Right hindlimb (tissue), 1 donor: ENCODE measurements at regions not wholly inside any gene's neighbourhood (a gene's known extent, or its start where the extent isn't known, plus 50 kb on each side); places are given as distances from the start of the nearest gene placed in this dataset.
"Not testable (repeated sequence)": the region's sequence is repeated elsewhere in the genome, so short reads cannot be mapped to it uniquely, and the experiment has no call there.

Experiments used
- DNase-seq: peaks from one replicate; pipeline ENCODE4 v3.0.0-alpha.2; 2018

DNA sequence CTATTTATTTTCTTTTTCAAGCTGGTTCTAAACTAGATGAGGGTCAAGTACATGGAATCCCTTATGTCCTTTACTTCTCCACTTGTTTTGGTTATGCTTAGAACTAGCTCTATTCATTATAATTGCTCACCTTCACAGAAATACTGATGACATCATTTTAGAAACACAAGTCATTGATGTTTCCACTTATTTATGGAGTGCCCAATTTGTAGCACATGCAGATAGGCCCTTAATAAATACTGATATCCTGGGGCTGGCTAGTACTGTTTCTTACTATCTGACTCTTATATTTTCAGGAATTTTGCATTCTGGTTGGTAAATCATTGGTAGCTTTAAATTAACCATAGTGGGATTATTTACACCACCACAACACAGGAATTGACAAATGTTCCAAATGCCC, 112.2 kb downstream of the NAA11 start:
- no peak for DNase-seq

DNA sequence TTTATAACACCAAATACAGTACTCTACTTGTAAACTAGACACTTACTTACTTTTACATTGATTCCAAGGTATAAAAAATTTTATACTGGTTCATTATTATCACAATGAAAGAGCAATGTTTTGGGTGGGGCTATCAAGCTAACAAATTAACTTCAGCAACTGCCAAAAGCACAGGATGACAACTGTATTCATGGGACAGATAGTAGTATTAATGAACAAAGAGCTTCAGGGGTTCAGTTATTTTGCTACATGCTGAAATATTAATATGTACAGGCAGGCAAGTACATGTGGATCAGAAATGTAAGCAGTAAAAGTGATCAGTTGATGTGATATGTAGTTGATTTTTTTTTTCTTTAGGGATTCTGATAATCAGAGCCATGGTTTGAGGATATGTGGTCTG, 112.9 kb downstream of the NAA11 start:
- no peak for DNase-seq

DNA sequence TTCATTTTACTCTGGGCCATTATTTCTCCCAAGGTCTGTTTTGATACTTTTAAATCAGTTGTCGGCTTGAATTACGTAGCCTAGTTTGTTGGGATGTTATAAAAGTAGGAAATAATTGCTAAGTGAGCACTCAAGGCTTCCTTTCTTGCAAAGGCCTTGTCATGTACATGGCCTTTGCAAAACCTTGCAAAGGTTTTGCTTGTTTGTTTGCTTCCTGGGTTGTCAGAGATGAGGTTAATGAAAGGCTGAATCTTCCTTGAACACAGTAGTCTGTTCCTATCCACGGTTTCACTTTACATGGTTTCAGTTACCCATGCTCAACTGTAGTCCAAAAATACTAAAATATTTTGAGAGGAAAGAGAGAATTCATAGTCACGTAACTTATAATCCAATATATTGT, 113.5 kb downstream of the NAA11 start:
- no peak for DNase-seq

DNA sequence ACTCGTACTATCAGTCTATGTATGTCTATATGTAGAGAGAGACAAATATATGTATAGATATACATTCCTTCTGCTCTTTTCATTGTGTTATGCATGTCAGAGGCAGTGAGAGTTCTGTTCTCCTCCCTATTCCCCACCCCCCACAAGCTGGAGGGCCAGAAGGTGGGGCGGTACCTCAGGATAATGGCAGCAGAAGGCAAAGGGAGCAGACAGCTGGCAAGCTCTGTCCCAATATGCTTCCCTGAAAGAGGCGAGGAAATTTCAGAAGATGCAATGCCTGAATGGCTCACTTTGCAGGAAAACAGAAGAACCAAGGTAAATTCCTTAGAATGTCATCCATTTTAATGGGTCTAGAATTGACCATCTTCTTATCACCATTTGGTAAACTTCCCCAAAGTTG, 114.4 kb downstream of the NAA11 start:
- DNase-seq: no peak

DNA sequence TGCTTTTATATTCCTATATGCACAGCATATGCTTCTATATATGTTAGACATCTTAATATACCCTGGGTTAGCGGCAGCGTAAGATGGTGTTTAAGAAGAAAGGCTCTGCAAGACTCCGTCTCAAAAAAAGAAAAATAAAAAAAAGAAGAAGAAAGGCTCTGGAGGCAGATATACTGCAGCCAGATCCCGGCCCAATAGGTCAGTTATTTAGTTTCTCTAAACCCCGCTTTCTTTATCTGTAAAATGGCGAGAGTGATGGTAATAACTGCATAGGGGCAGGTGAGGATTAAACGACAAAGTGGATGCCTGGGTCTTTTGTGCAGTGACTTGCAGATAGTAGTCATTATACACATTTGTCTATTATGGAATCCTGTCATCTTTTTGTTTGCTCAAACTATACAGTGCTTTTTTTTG, 115.2 kb downstream of the NAA11 start:
- no peak for DNase-seq

DNA sequence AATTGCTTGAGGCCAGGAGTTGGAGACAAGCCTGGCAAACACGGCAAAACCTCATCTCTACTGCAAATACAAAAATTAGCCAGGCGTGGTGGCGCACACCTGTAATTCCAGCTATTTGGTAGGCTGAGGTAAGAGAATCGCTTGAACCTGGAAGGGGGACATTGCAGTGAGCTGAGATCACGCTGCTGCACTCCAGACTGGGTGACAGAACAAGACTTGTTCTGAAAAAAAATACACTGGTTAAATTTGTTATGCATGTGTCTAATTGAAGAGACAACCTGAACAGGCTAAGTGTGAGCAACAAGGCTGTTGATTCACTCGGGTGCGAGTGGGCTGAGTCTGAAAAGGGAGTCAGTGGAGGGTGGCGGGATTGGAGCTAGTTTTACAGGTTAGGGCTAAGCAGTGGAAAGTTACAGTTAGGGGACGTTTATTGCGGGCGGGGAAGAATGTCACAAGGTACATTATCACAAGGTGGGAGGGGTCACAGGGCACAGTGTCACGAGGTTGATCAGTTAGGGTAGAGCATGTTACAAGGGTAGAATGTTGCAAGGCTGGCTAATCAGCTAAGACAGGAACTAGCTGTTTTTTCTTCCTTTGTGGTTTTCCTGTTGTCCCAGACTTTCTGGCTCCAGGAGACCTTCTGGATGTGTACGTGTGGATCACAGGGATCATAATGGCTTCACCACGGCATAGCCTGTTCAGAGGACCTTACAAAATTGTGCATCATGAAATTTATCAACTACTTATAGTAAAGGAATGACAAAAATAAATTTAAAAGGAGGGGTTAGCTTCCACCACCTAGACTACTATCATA, 115.8 kb downstream of the NAA11 start:
- no peak for DNase-seq

DNA sequence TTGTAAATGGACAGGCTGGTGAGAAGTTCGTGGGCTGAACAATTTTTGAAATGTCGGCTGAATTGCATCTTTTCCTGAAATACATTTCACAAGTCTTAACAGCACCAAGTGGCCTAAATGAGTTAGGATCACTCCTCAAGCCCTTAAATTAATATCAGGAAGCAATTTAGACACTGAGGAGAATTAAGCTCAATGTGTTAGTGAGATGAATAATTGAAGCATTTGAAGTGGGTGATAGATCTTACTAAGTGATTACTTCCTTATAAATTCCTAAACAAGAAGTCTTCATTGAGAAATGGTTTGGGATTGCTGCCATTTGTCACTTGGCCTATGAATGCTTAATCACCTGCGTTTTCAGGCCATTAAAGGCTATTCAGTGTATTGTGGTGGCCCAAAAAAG, 116.8 kb downstream of the NAA11 start:
- no peak for DNase-seq

DNA sequence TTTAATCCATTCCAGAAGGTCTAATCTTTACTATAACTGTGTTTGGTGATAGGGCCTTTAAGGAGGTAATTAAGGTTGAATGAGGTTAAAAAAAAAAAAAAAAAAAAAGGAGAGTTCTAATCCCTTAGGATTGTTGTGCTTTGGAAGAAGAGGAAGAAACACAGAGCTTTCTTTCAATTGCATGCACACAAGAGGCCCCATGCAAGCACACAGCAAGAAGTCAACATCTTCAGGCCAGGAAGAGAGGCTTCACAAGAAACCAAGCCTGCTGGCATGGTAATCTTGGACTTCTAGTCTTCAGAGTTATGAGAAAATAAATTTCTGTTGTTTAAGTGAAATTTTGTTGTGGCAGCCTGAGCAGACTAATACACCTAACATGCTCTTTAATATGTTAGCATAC, 118.6 kb downstream of the NAA11 start:
- DNase-seq: no peak

DNA sequence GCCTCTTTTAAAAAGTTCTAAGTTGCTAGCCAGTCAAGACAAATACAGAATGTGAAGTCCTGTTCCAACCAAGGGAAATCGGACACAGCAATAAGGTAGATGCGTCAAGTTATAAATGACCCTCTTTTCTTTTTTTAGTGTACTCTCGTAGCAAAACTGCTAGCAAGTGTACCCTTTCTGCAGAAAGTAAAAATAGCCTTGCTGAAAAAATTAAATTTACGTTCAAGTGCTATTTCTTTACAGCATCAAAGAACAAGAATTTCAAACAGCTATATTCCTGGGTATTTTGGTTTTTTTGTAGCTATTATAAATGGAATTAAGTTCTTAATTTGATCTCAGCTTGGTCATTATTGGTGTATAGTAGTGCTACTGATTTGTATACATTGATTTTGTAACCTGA, 119.2 kb downstream of the NAA11 start:
- DNase-seq: no peak

DNA sequence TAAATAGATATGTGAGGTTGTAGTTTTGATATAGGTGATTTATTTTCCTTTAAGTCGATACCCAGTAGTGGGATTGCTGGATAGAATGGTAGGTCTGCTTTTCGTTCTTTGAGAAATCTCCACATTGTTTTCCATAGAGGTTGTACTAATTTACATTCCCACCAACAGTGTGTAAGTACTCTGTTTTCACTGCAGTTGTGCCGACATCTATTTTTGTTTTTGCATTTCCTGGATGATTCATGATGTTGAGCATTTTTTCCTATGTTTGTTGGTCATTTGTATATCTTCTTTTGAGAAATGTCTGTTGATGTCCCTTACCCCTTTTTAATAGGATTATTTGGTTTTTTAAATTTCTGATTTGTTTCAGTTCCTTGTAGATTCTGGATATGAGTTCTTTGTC, 120.7 kb downstream of the NAA11 start:
- DNase-seq: no peak

DNA sequence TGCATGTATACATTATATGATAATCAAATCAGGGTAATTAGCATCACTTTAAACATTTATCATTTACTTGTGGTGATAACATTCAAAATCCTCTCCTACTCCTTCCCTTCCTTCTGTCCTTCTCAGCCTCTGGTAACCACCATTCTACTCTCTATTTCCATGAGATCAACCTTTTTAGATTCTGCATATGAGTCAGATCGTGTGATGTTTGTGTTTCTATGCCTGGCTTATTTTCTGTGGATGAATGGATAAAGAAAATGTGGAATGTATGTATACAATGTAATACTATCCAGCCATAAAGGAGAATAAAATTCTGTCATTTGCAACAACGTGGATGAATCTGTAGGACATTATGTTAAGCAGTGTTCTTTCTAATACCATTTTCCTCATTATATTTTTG, 123.9 kb downstream of the NAA11 start:
- DNase-seq: no peak

DNA sequence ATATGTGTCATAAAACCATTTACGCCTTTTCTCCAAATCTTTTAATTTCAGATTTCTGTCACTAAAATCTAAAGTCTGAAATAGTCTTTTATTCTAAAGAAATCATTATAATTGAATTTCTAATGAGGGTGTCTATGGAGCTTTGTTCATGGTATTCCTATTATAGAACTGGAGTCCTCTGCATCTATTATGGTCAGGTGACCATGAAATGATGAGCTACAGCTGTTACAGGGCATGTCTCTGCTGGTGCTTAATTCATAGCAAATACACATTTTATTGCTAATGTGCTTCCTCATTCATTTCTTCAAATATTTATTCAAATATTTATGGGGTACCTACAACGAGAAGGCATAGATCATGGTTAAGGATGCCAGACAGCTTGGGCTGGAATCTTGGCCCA, 126.1 kb downstream of the NAA11 start:
- DNase-seq: no peak

DNA sequence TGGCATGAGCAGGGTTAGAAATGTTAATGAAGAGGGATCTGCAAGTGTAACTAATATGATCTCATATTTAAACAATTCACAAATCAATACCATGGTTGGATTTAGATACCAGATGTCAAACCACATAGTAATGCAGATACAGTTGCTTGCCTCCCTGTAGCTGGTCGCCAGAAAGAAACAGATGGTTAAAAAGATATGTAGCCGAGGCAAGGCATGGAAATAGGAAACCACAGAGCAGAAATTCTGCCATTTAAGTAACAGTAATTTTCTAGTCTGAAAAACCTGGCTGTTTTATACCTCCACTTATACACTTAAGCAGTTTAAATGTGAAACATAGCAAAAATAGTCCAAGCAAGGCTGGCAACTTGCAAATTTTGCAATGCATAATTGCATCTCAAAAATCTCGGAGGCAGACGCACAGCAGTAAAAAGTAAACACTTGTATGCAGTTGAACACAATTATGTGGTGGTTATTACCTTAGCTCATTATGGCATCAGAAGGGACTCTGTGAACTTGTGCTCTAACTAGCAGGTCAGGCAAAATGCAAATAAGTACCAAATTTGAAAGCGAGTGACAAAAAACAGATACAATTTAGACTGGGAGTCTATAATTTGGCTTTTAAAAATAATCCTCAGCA, 126.8 kb downstream of the NAA11 start:
- DNase-seq: no peak

DNA sequence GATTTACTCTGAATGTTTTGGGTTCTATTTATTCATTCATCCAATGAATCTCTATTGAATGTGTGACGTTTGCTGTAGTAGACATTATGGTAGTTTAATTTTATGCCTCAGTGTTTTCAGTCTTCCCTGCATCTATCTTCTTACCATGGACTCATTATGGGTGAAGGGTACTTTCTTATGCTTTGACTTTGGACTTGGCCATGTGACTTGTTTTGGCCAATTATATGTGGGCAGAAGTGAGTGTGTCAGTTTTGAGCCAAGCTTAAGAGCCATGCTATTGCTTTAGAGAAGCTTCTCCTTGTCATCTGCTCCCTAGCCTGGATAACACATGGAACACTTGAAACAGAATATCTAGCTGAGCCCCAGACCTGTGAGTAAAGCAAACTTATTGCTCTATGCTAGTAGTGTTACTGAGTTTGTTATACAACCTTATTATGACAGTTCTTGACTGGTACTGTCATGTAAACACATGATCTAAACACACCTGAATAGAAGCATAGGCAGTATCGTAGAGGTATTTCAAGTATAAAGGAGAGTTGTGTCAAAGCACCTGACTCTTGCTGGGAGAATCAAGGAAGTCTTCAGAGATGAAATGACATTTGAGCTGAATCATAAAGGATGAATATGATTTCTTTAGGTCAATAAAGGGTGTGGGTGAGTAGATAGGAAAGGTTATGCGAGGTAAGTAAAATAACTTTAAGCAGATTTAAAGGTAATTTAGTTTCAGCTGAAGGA, 128.4 kb downstream of the NAA11 start:
- DNase-seq: no peak

DNA sequence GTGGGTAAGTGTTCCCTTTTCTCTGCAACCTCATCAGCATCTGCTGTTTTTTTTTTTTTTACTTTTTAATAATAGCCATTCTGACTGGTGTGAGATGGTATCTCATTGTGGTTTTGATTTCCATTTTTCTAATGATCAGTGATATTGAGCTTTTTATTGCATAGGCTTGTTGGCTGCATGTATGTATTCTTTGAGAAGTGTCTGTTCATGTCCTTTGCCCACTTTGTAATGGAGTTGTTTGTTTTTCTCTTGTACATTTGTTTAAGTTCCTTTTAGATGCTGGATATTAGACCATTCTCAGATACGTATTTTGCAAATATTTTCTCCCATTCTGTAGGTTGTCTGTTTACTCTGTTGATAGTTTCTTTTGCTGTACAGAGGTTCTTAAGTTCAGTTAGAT, 134.6 kb downstream of the NAA11 start:
- DNase-seq: not testable (repeated sequence)

DNA sequence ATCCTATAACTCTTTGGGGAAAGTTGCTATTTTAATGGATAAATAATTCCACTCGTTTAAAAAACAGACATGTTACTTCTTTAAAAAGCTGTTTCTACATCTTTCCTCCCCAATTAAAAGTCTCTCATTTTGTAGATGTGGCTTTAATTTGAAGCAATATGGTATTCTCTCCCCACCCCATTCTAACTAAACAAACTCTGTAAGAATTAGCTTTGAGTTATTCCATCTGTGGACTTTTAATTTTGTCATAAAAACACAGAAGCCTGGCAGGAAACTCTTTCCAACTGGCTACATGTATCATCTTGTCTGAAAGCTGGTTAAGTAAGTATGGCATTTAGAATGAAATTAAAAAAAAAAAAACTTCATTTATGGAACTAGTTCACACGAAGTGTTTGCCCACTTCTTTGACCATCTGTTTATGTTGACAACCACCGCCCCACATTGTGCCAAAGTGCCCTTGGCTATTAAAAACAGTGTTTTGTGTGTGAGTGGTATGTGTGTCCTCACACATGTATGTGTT, 140.3 kb downstream of the NAA11 start:
- DNase-seq: no peak

DNA sequence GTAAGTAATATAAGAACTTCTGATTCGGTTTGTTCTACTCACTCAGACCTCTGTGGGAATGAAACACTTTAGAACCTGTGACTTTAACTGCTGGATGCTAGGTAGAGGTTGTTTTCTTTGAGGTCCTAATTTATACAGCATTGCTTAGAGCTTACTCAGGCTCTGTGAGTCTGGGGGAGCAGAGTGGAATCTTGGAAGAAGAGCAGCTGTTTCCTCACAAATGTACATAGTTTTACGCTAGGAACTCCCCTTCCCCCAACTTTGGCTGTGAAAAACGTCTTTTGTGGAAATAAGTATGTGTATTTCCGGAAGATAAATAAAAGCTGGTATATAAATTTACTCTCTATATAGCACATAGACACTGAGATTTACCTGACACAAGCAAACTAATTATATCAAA, 141.4 kb downstream of the NAA11 start:
- no peak for DNase-seq

DNA sequence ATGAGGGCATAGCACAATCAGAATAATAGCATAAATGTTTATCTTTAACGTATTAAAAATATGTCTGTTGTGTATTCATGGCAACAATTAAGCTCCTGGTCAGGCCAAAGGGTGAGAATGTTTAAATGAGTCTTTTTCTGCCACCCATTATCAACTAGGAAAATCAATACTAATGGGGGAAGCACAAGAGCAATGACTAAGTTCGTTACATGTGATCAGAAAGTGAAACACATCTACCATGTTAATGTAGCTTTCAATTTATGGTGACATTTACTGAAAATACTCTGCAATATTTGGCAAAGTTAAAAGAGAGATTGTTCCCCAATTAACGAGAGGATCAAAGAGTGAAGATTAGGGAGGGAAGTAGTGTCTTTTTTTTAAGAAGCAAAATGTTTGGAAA, 143.7 kb downstream of the NAA11 start:
- no peak for DNase-seq

DNA sequence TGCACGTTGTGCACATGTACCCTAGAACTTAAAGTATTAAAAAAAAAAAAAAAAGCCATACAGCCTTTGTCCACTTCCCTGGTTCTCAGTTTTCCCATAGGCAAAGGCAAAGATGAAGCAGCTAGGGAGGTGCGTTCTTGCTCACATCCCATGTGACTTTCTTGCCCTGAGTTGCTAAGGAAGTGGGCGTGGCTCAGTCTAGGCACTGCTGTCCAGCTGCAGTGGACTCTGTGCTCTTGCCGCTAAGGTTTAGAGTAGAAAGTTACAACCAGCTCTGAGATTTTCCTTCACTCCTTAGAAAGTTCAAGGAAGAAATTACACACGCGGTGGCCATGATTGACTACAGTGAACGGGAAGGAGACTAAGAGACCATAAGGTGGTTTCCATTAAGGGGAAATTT, 144.7 kb downstream of the NAA11 start:
- no peak for DNase-seq

DNA sequence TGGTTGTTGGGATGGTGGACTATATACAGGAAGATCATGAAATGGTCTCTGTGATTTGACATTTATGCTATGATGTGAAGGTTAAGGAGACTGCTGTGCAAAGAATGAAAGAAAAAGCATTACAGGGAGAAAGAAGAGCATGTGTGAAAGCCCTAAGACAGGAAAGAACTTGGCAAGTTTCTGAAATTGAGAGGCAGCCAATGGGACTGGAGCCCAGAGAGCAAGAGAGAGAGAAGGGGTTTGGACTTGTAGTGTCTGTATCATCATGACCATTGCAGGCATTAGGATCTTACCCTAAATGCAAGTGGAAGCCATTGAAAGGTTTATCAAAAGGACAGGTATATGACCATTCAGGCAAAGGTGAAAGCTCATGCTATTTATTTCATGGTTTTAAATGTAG, 147.1 kb downstream of the NAA11 start:
- peak; percentile 79 for DNase-seq

DNA sequence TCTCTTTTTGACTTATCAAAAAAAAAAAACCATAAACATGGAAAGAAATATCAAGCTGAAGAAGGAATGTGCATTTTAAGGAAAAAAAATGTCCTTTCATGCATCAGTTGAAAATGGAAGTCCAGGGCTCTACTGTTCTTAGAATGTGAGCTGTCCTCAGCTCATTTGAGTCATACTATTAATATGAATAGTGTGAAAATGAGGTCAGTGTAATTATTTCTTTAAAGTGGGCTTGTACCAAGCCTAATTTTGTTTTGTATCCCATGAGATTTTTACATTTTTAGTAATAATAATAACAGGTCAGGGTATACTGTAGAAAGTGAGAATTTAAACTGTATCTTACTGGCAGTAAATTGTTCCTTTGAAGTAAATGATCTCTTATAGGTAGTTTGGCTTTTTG, 148.5 kb downstream of the NAA11 start:
- DNase-seq: no peak

DNA sequence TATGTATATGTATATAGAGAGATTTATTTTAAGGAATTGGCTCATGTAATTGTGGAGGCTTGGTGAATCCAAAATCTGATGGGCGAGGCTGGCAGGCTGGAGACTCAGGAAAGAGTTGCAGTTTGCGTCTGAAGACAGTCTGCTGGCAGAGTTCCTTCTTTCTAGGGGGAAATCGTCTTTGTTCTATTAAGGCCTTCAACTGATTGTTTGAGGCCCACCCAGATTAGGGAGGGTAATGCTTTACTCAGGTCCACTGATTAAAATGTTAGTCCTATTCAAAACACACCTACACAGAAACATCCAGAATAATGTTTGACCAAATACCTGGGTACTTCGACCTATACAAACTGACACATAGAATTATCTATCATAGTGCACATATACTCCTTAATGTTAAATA, 149.5 kb downstream of the NAA11 start:
- no peak for DNase-seq

DNA sequence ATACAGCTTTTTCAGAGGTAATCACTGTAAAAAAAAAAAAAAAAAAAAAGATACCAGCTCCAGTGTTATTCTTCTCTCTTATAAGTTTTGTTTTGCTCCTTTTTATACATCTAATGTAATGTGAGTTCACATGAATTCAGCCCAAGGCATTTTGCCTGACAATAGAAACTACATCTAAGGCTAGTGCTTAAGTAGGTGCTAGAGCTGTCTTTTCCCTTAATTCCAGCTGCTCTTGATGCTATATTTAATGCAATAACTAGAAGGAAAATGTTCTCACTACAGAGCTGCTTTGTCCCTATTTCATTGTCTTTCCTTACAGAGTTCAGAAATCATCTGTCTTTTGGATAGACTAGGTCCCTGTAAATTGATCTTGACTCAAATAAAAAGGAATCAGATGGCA, 150.1 kb downstream of the NAA11 start:
- DNase-seq: no peak
